Testis (tissue), 2 donors: ENCODE measurements at regions not wholly inside any gene's neighbourhood (a gene's known extent, or its start where the extent isn't known, plus 50 kb on each side); places are given as distances from the start of the nearest gene placed in this dataset.

Experiments used
- DNase-seq: peaks from one replicate; pipeline ENCODE4 v3.0.0-alpha.2; 2019
- H3K27ac ChIP-seq, 2 donors: fragments of 200-600 bp; sonication (generic); one replicate each; pipeline ENCODE4 v1.5.1; 2019
- H3K27me3 ChIP-seq: fragments of 200-600 bp; sonication (generic); one replicate; pipeline ENCODE4 v1.5.1; 2019
- H3K36me3 ChIP-seq: fragments of 200-600 bp; sonication (generic); one replicate; pipeline ENCODE4 v1.5.1; 2017; ENCODE audit warnings: low read depth; ENCODE audit errors: missing control alignments
- H3K4me1 ChIP-seq: fragments of 200-600 bp; sonication (generic); one replicate; pipeline ENCODE4 v1.5.1; 2019
- H3K4me3 ChIP-seq, 2 donors: fragments of 200-600 bp; sonication (generic); one replicate each; pipeline ENCODE4 v1.5.1; 2017 to 2019
- H3K9me3 ChIP-seq: fragments of 200-600 bp; sonication (generic); one replicate; pipeline ENCODE4 v1.5.1; 2017
- CTCF ChIP-seq, 3 experiments: fragments of 450-650 bp in 2 of 3; fragments of 200-600 bp in 1 of 3; sonication (generic) in 1 of 3; IDR thresholded peaks; one replicate each; pipeline ENCODE4 v1.5.1; 2016 to 2019; ENCODE audit warnings: antibody characterized with exemption in 3 of 3, mild to moderate bottlenecking in 2 of 3, moderate library complexity in 1 of 3
- POLR2A ChIP-seq: fragments of 450-650 bp; IDR thresholded peaks from one replicate; pipeline ENCODE4 v1.6.1; 2017; ENCODE audit warnings: antibody characterized with exemption, mild to moderate bottlenecking, moderate library complexity
- WGBS, 2 donors: methylation state at CpG; one replicate each; pipeline ENCODE4 v1.1.5; 2018; 5-methylcytosine and 5-hydroxymethylcytosine counted together
- intact Hi-C: fragments of 100-400 bp; cut with DNase I; formaldehyde crosslinking; loops from one replicate; pipeline ENCODE4 v1.15.1; 2023; ENCODE audit warnings: low total_unique reads

DNA sequence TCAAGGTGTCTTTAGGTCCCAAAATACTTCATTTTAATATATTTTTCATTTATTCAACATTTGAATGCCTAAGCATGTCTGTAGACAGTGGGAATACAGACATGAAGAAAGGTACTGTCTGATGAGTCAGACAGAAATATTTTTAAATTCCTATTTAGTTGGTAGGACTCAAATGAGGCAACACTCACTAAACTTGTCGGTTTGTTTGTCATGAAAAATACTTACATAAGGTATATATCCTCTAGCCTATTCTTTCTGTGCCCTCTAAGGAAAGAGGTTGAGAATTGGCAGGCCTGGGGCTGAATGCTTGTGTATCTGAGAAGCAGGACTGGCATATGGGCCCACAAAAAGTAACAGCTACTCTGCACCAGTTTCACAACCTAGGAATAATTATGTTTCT is 423.6 kb upstream of the MDFIC2 start:
- DNase-seq, result no peak
- Histone ChIP-seq H3K27ac (no peak overlapping the region), H3K4me1 (no peaks in the 10 kb centered on the region), H3K4me3 (no peak overlapping the region), H3K9me3 (no peaks in the 10 kb centered on the region), H3K27me3 (no peaks in the 10 kb centered on the region), H3K36me3 (no peaks in the 10 kb centered on the region)
- intact Hi-C loops, result no loop called here
- TF ChIP-seq CTCF (IDR thresholded peaks at IDR 0.05), result no peak
- TF ChIP-seq POLR2A, result no peak
- 92 to 93% methylated on average over 1 of the region's 1 CpG for WGBS, 2 donors

GRCh38 chr3:70734756-70735155 is 422.3 kb upstream of the MDFIC2 start:
- no peaks in the 10 kb centered on the region for H3K9me3 ChIP-seq
- no peaks in the 10 kb centered on the region for H3K4me1 ChIP-seq
- 89 to 96% methylated on average over 3 of the region's 3 CpGs for WGBS, 2 donors
- DNase-seq, result no peak
- TF ChIP-seq POLR2A (no peak), CTCF (IDR thresholded peaks at IDR 0.05) (no peak)
- intact Hi-C loops, result no loop called here
- no peak overlapping the region for H3K27ac ChIP-seq
- H3K36me3 ChIP-seq, result no peaks in the 10 kb centered on the region
- no peak overlapping the region for H3K4me3 ChIP-seq
- no peaks in the 10 kb centered on the region for H3K27me3 ChIP-seq

- H3K36me3 ChIP-seq, result no peaks in the 10 kb centered on the region
- no peak for DNase-seq
- H3K27me3 ChIP-seq, result no peaks in the 10 kb centered on the region
- TF ChIP-seq POLR2A, result no peak
- no peak for TF ChIP-seq CTCF (IDR thresholded peaks at IDR 0.05)
- 92 to 95% methylated on average over 2 of the region's 2 CpGs for WGBS, 2 donors
- H3K27ac ChIP-seq, result no peak overlapping the region
- H3K4me3 ChIP-seq, result no peak overlapping the region
- no peaks in the 10 kb centered on the region for H3K9me3 ChIP-seq
- no peaks in the 10 kb centered on the region for H3K4me1 ChIP-seq
- intact Hi-C loops, result no loop called here
These were observed 418.6 kb upstream of the MDFIC2 start for GRCh38 chr3:70731046-70731445.

DNA sequence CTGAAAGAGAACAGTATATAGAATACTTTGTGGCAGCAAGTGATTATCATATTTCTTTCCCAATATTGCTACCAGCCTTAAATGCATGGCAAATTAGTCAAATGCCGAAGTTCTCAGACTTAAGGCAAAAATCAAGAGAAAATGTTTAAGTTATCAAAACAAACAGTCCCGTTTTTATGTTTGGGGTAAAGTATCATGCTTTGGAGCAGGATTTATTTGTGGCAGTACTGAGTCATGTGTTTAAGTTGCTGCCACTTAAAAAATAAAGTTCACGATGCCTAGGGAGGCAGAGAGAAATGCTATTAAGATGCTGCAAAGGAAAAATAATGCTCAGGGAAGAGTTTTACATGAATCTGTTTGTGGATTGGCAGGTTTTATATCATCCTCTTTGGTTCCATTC is 417.4 kb upstream of the MDFIC2 start:
- Histone ChIP-seq H3K36me3 (no peaks in the 10 kb centered on the region), H3K4me3 (no peak overlapping the region), H3K9me3 (no peaks in the 10 kb centered on the region), H3K4me1 (no peaks in the 10 kb centered on the region), H3K27me3 (no peaks in the 10 kb centered on the region), H3K27ac (no peak overlapping the region)
- 88 to 89% methylated on average over 3 of the region's 3 CpGs for WGBS, 2 donors
- TF ChIP-seq POLR2A, result no peak
- no peak for TF ChIP-seq CTCF (IDR thresholded peaks at IDR 0.05)
- DNase-seq, result no peak
- intact Hi-C loops, result no loop called here

GRCh38 chr3:70728311-70728710 is 415.9 kb upstream of the MDFIC2 start:
- TF ChIP-seq CTCF (IDR thresholded peaks at IDR 0.05) (no peak), POLR2A (no peak)
- WGBS, 2 donors, result 61 to 74% methylated on average over 1 of the region's 1 CpG
- intact Hi-C loops, result no loop called here
- Histone ChIP-seq H3K4me3 (no peak overlapping the region), H3K27ac (no peak overlapping the region), H3K4me1 (no peaks in the 10 kb centered on the region), H3K27me3 (no peaks in the 10 kb centered on the region), H3K36me3 (no peaks in the 10 kb centered on the region), H3K9me3 (no peaks in the 10 kb centered on the region)
- DNase-seq, result no peak
